ENCODE measurements at regions not wholly inside any gene's neighbourhood (a gene's known extent, or its start where the extent isn't known, plus 50 kb on each side); places are given as distances from the start of the nearest gene placed in this dataset.
"Not testable (repeated sequence)": the region's sequence is repeated elsewhere in the genome, so short reads cannot be mapped to it uniquely, and the experiment has no call there.

DNA sequence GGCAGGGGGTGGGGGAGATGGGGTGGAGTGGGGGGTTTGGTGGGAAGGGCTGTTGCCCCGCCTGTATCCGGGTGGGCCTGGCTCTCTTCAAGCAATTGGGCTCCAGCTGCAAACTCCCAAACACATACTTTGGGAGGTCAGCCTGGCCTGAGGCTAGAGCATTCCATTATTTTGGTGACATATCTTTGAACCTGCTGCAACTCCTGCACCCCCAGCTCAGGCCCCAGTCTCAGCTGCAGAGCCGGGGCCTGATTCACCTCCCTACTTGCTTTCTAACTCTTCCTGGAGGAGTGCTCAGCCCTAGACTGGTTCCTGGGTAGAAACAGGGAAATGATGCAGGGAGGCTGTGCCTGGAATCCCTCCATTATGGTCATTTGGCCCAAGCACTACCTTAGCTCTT, 140.8 kb upstream of the PRR23C start:
- intact Hi-C loops (cut with DNase I), result no loop called here
- Histone ChIP-seq H3K4me3 (no peak overlapping the region), H3K4me1 (no peaks in the 10 kb centered on the region), H3K27ac (no peak overlapping the region), H3K27me3 (no peaks in the 10 kb centered on the region), H3K9me3 (no peaks in the 10 kb centered on the region), H3K36me3 (no peaks in the 10 kb centered on the region)
- DNase-seq, result no peak
- TF ChIP-seq POLR2A (IDR thresholded peaks at IDR 0.05) (no peak), CTCF (IDR thresholded peaks at IDR 0.05) (no peak)
- WGBS, 2 donors, result 63 to 86% methylated on average over 1 to 2 of the region's 3 CpGs

- intact Hi-C loops (cut with DNase I), result no loop called here
- no peaks in the 10 kb centered on the region for H3K36me3 ChIP-seq
- H3K9me3 ChIP-seq, result no peaks in the 10 kb centered on the region
- H3K27me3 ChIP-seq, result no peaks in the 10 kb centered on the region
- no peak for TF ChIP-seq POLR2A (IDR thresholded peaks at IDR 0.05)
- TF ChIP-seq CTCF (IDR thresholded peaks at IDR 0.05), result no peak
- H3K27ac ChIP-seq, result no peak overlapping the region
- no peak overlapping the region for H3K4me3 ChIP-seq
- WGBS, 2 donors, result 15 to 36% methylated on average over 1 of the region's 1 CpG
- no peaks in the 10 kb centered on the region for H3K4me1 ChIP-seq
- no peak for DNase-seq
Measured at GRCh38 chr3:139187154-139187553, 142.5 kb upstream of the PRR23C start.

DNA sequence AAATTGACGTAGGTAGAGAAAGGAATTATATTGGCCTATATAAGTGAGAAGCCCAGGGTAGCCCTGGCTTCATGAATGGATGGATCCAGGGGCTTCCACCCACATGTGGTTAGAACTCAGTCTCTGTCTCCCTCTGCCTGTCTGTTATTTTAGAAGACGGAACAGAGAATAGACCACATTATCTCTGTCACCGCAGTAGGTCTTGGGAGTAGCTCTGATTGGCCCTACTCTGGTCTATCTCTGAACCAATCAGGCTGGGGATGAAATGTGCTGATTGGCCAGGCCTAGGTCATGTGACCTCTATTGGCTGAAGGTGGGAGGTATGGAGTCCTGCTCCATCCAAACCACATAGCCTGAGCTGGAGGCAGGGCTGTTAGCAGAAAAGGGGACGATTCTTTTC, 143.0 kb upstream of the PRR23C start:
- intact Hi-C loops (cut with DNase I), result no loop called here
- no peak for DNase-seq

DNA sequence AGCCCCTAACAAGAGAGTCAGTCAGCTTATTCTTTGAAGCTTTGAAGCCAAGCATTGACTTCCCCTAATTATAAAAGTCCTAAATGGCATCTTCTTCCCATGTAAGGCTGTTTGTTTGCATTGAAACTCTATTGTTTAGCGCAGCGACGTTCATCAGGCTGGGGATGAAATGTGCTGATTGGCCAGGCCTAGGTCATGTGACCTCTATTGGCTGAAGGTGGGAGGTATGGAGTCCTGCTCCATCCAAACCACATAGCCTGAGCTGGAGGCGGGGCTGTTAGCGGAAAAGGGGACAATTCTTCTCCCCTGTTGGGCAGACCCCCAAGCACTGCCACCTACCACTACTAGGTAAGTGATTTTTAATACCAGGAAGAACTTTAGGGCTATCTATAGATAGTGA, 145.3 kb upstream of the PRR23C start:
- intact Hi-C loops (cut with DNase I), result no loop called here
- Histone ChIP-seq H3K27me3 (no peaks in the 10 kb centered on the region), H3K9me3 (no peaks in the 10 kb centered on the region), H3K4me3 (no peak overlapping the region), H3K4me1 (no peaks in the 10 kb centered on the region), H3K27ac (no peak overlapping the region), H3K36me3 (no peaks in the 10 kb centered on the region)
- DNase-seq, result no peak
- WGBS, 2 donors, result 86 to 97% methylated on average over 5 of the region's 5 CpGs
- TF ChIP-seq POLR2A (IDR thresholded peaks at IDR 0.05) (no peak), CTCF (IDR thresholded peaks at IDR 0.05) (no peak)

More for the DNA sequence above, 143.0 kb upstream of the PRR23C start:
- H3K27me3 ChIP-seq, result no peaks in the 10 kb centered on the region
- H3K4me1 ChIP-seq, result no peaks in the 10 kb centered on the region
- no peaks in the 10 kb centered on the region for H3K9me3 ChIP-seq
- 84 to 90% methylated on average over 4 of the region's 4 CpGs for WGBS, 2 donors
- no peak for TF ChIP-seq CTCF (IDR thresholded peaks at IDR 0.05)
- no peak overlapping the region for H3K4me3 ChIP-seq
- H3K36me3 ChIP-seq, result no peaks in the 10 kb centered on the region
- no peak overlapping the region for H3K27ac ChIP-seq

- peaks cover 0 to 11% (median 9%) of the 10 kb centered on the region in 3 donors for H3K9me3 ChIP-seq
- H3K27me3 ChIP-seq; H3K36me3 ChIP-seq; intact Hi-C loops (cut with DNase I); H3K4me1 ChIP-seq; H3K27ac ChIP-seq; H3K4me3 ChIP-seq; DNase-seq: not testable (repeated sequence)
- WGBS, 2 donors, result 74 to 75% methylated on average over 1 to 2 of the region's 5 CpGs
Measured at GRCh38 chr3:139194421-139194820, 149.4 kb upstream of the MRPS22 start.

DNA sequence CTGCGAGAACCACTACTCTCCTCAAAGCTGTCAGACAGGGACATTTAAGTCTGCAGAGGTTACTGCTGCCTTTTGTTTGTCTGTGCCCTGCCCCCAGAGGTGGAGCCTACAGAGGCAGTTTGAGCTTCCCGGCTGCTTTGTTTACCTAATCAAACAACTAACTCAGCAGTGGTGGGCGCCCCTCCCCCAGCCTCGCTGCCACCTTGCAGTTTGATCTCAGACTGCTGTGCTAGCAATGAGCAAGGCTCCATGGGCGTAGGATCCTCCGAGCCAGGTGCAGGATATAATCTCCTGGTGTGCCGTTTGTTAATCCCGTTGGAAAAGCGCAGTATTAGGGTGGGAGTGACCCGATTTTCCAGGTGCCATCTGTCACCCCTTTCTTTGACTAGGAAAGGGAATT, 147.7 kb upstream of the MRPS22 start:
- 79 to 88% methylated on average over 9 of the region's 10 CpGs for WGBS, 2 donors
- H3K4me1 ChIP-seq; H3K36me3 ChIP-seq; H3K27me3 ChIP-seq; DNase-seq; H3K27ac ChIP-seq; intact Hi-C loops (cut with DNase I); H3K4me3 ChIP-seq: not testable (repeated sequence)
- H3K9me3 ChIP-seq, result peaks cover 0 to 11% (median 9%) of the 10 kb centered on the region in 3 donors

Data from esophagus squamous epithelium (tissue), 5 donors.